Right kidney (tissue), 1 donor: ENCODE measurements at regions not wholly inside any gene's neighbourhood (a gene's known extent, or its start where the extent isn't known, plus 50 kb on each side); places are given as distances from the start of the nearest gene placed in this dataset.
"Not testable (repeated sequence)": the region's sequence is repeated elsewhere in the genome, so short reads cannot be mapped to it uniquely, and the experiment has no call there.

ENCODE experiments used
- DNase-seq: peaks from one replicate; pipeline ENCODE4 v3.0.0-alpha.2; 2016

DNA sequence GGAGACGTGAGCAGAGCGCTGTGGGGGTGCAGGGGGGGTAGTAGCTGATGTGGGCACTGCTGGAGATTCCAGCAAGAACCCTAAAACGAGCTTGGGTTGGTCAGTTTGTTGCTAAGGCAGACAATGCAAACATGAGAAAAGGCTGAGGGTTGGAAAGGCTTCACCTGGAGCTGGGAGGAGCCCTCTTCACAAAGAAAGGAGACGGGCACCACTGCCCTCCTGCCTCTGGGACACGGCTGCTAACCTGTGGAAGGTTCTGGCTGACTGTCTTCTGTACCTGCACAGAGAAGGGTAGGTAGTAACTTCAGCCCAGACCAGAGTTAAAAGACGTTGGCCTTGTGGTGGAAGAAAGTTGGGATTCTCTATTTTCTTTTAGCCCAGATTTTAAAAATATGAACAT lies 108.7 kb downstream of the SUCLA2 start:
- no peak for DNase-seq

DNA sequence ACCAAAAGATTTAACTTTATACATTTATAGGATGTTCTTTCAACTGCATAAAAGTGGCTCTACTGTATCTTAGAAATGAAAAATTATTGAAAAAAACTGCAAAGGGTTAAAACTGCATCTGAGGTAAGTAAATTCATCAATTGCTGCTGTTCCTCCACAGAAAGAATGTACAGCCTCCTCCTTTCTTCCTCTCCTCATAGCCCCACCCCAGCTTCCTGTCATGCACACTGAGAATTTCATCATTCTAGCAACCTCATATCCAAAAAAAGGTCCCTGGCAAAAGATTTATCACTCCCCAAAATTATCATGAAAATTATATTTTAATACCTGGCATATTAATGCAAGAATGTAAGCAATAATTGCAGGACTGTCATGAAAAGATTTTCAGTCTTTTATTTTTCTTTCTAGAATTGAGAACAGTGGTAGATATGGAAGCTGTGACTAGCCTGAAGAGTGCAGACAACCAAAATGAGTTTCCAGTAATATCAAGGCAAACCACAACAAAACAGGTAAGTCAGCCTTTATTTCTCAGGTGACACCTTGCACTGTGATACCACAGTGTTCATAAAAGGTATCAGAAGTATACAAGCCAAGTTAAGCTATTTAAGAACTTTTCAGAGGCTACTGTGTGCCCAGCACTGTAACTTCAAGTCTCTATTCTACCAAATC lies 110.8 kb downstream of the SUCLA2 start:
- DNase-seq: no peak

DNA sequence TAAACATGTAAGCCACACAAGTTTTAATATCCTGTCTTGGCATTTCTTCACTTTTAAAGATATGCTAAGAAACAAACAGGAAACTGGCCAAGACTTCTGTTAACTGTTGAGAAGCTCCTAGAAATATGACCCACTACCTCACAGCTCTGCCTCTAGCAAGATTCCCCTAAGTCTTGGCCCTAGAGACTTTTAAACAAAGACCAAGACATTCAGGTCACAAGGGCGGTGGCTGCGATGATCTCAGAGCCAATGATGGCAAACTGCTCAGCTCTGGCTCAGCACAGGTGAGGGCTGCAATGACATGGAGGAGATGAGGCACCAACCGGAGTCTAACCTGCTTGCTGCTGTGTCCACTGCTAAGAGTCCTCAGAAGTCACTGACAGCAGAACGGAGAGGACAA lies 114.8 kb downstream of the SUCLA2 start:
- DNase-seq: no peak

GRCh38 chr13:47875201-47875600 lies 125.9 kb downstream of the SUCLA2 start:
- no peak for DNase-seq

- DNase-seq: not testable (repeated sequence)
Observed at GRCh38 chr13:47873987-47874386, 127.1 kb downstream of the SUCLA2 start.

DNA sequence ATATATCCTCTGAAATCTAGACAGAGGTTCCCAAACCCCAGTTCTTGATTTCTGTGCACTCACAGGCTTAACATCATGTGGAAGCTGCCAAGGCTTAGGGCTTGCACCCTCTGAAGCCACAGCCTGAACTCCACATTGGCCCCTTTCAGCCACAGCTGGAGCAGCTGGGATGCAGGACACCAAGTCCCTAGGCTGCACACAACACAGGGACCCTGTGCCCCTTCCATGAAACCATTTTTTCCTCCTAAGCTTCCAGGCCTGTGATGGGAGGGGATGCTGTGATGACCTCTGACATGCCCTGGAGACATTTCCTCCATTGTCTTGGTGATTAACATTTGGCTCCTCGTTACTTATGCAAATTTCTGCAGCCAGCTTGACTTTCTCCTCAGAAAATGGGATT lies 127.8 kb downstream of the SUCLA2 start:
- DNase-seq: not testable (repeated sequence)

DNA sequence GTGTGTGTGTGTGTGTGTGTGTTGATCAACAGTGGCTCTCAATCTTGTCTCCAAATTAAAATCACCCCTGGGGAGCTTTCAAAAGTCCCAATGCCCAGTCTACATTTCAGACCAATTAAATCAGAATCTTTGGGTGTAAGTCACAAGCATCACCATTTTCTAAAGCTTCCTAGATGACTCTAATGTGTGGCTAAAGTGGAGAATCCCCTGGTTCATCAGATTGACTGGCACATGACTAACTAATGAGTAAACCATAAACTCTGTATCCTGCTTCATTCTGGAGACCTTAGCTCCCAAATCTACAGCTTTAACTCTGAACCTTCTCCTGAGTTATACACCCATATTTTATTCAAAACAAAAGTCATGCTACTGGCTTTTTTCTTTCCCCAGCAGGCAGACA lies 131.3 kb downstream of the SUCLA2 start:
- DNase-seq: no peak

GRCh38 chr13:47865883-47866282 lies 135.2 kb downstream of the SUCLA2 start:
- DNase-seq: no peak

GRCh38 chr13:47862841-47863240 lies 138.2 kb downstream of the SUCLA2 start:
- no peak for DNase-seq

DNA sequence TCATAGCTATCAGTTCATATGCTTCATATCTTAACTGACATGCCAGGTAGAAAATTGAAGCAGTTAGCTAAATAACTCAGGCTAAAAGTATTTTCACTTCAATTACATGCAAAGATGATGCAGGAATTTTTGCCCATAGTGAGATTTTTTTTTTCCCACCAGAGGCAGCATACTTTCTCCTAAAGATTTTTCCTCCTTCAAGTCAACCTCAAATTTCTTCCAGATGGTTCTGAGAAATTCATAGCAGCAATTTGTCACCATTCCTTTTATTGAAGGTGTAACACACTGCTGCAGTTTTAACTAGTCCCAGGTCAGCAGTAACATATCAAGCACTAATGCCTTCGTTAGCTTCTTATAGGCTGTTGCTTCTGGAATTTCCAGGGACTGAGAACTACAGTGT lies 141.9 kb downstream of the SUCLA2 start:
- no peak for DNase-seq

DNA sequence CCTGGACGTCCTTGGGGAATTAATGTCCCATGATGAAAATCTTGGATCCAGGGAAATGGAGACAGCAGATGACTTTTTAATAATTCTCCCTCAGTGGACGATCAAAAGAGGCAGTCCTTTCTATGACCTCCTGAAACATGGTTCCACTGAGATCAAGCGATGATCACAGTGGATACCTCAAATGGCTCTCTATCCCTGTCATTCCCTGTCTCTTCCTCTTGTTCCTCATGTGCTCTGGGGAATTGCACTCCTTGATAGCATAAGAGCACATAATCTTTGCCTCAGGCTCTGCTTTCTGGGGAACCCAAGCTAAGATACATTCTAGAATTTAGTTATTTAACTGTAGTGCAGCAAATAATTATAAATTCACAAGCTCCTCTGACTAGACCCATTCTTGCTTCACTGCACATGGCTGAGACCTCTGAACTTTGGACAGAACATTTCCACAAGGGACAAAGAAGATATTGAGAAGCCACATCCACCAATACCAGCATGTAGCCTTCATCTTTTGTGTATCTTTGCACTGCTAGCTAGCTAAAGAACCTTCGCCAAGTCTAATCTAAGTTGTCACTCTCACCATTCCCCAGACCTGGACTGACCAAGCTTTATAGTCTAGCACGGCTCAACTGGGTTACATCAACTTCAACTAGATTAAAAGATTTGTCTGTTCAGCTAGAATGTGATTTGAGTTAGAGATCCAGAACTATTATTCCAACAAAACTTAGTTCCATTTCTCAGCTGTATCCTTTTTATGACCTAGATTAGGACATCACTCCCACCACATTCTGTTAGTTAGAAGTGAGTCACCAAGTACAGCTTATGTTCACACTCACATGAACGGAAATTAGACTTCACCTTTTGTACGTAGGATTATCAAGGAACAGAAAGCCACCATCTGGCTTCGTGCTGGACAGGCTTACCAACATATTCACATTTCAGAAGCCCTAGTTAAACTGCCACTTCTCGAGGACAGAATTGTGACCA lies 142.7 kb downstream of the SUCLA2 start:
- no peak for DNase-seq

- no peak for DNase-seq
Observed at GRCh38 chr13:47853236-47853635, 147.8 kb downstream of the SUCLA2 start.

- no peak for DNase-seq
Observed at GRCh38 chr13:47846886-47847285, 154.2 kb downstream of the SUCLA2 start.

DNA sequence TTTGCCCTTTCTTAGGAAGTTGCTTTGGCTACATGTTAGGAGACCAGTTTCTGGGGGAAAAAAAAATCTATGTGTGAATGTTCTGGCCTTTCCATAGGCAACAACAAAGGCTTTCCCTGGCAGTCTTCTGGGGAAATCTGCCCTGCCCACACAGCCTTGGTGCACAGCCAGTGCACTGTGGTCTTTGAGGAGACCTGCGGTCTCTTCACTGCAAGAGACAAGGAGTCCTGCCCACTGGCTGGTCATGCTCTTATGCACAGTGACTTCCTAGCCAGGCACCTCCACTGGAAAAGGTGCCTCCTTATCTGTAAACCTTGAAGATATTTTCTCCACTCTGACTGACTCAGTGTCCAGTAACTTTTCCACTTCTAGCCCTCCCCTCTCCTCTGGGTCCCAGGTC lies 155.1 kb downstream of the SUCLA2 start:
- DNase-seq: no peak

DNA sequence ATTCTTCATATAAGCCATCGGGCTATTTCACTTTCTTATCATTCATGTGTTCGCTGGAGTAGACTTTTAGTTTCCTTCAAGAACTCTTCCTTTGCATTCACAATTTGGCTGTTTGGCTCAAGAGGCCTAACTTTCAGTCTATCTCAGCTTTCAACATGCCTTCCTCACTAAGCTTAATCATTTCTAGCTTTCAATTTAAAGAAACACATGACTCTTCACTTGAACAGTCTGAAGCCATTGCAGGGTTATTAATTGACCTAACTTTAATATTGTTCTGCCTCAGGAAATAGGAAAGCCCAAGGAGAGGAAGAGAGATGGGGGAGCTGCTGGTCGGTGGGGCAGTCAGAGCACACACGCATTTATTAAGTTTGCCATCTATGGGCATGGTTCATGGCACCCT lies 158.1 kb downstream of the SUCLA2 start:
- peak; percentile 26 for DNase-seq

DNA sequence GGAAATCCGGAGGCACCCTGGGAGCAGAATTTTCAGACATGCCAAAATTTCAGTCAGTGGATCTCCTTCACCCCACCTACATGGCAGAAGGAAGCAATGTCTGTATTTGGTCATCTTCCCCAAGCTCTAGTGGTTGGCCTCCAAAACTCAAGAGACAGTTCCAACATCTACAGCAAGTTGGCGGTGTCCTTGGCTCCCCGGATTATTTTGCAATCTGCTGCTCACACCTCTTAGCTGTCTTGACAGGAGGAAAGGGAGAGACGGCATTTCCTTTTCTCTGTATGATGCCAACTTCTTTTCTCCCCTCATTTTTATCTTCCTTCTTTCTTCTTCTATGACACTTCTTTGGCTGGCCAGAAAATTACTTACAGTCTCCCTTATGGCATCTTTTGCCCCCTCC lies 159.9 kb downstream of the SUCLA2 start:
- DNase-seq: no peak

GRCh38 chr13:47837906-47838305 lies 163.2 kb downstream of the SUCLA2 start:
- no peak for DNase-seq

GRCh38 chr13:47837104-47837880 lies 163.8 kb downstream of the SUCLA2 start:
- DNase-seq: no peak

GRCh38 chr13:47835470-47836228 lies 165.4 kb downstream of the SUCLA2 start:
- no peak for DNase-seq

DNA sequence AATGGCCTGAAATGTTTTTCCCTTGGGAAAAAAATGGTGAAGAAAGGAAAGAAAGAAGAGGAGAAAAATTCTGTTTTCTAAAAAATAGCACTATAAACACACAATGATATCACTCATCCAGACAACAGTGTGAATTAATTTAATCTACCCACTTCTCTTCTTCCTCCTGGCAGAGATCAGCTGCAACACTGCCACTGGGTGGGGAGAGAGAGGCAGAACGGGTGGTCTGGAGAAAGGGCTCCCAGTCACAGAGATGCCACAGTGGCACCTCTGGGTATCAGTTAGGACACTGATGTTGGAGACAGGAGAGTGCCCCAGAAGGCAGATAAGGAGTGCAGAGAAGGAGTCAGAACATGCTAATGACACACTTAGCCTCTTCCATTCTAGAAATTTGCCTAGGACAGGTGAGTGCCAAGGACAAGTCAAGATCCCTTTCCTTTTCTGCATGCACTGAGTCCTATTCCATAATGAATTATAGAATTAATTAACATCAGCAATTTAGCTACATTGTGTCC lies 168.6 kb downstream of the SUCLA2 start:
- no peak for DNase-seq

- no peak for DNase-seq
Observed at GRCh38 chr13:47831265-47831664, 169.8 kb downstream of the SUCLA2 start.

DNA sequence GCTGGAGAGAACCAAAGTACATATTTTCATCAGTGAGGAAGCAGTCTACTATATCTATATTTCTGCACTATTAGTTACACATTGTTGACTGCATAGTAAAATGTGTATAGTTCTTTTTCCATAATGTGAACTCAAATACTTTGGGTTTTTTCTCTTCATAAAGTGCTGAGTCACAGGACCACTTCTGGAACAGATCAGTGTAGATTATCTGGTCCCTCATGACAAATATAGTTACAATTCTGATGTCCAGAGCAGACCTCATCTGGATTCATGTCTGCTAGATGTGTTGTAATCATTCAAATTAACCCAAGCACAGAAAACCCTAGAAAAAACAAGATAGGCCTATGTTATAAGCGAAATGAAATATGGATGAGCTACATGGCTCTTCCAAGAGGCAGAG lies 171.4 kb downstream of the SUCLA2 start:
- no peak for DNase-seq
